SK-N-MC (cell line): ENCODE measurements at regions not wholly inside any gene's neighbourhood (a gene's known extent, or its start where the extent isn't known, plus 50 kb on each side); places are given as distances from the start of the nearest gene placed in this dataset.

Source experiments
- EZH2 ChIP-seq: fragments of 200-600 bp; sonication (generic); IDR thresholded peaks from one replicate; pipeline ENCODE4 v1.6.1; 2017; ENCODE audit warnings: antibody characterized with exemption
- POLR2AphosphoS5 ChIP-seq: IDR thresholded peaks from 2 replicates; pipeline ENCODE4 v1.6.1; 2012; ENCODE audit warnings: mild to moderate bottlenecking, low read depth, low read length, borderline replicate concordance

DNA sequence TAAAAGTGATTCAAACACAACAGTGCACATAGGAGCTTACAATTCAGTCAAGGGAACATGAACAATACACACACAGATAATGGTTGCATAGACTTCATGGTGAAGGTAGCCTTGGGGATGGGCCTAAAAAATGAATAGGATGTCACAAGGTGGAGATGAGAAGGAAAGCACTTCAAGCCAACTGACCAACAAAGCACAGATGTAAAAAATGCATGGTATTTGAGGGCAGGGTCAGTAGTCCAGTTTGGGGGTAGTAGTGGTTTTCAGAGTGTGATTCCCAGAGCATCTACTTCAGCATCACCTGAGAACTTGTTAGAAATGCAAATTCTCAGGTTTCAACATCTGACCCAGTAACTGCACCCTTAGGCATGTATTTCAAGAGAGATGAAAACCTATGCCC is 88.9 kb downstream of the PERP start:
- TF ChIP-seq EZH2 (no peak), POLR2AphosphoS5 (no peak)
